MM.1S (cell line): ENCODE measurements at regions not wholly inside any gene's neighbourhood (a gene's known extent, or its start where the extent isn't known, plus 50 kb on each side); places are given as distances from the start of the nearest gene placed in this dataset.

Source experiments
- DNase-seq: peaks from one replicate; pipeline ENCODE4 v3.0.0-alpha.2; 2015
- H2AFZ ChIP-seq: fragments of 300-600 bp; sonication (generic); 2 replicates; pipeline ENCODE4 v1.6.0; 2016; ENCODE audit warnings: antibody characterized with exemption, low read length
- H3F3A ChIP-seq: fragments of 300-600 bp; sonication (generic); 2 replicates; pipeline ENCODE4 v1.6.1; 2016; ENCODE audit warnings: mild to moderate bottlenecking, antibody characterized with exemption, low read length, moderate library complexity, mixed read lengths; ENCODE audit not compliant: insufficient read depth
- H3K27ac ChIP-seq: fragments of 300-600 bp; sonication (generic); 2 replicates; pipeline ENCODE4 v1.5.1; 2016; ENCODE audit warnings: mild to moderate bottlenecking, low read length
- H3K27me3 ChIP-seq: fragments of 300-600 bp; sonication (generic); replicated peaks from 2 replicates; pipeline ENCODE4 v1.6.0; 2016; ENCODE audit warnings: low read length; ENCODE audit not compliant: insufficient read depth
- H3K36me3 ChIP-seq: fragments of 300-600 bp; sonication (generic); replicated peaks from 2 replicates; pipeline ENCODE4 v1.6.1; 2016; ENCODE audit warnings: mild to moderate bottlenecking, low read length, mixed read lengths; ENCODE audit not compliant: insufficient read depth
- H3K4me1 ChIP-seq: fragments of 300-600 bp; sonication (generic); 2 replicates; pipeline ENCODE4 v1.6.1; 2016; ENCODE audit warnings: low read length, mixed read lengths
- H3K4me2 ChIP-seq: fragments of 300-600 bp; sonication (generic); 2 replicates; pipeline ENCODE4 v1.6.0; 2016; ENCODE audit warnings: low read depth, low read length
- H3K4me3 ChIP-seq: fragments of 300-600 bp; sonication (generic); 2 replicates; pipeline ENCODE4 v1.5.1; 2016; ENCODE audit warnings: low read length, mixed read lengths
- H3K79me2 ChIP-seq: fragments of 300-600 bp; sonication (generic); 2 replicates; pipeline ENCODE4 v1.6.1; 2016; ENCODE audit warnings: mixed run types, low read length, mixed read lengths
- H3K9ac ChIP-seq: fragments of 300-600 bp; sonication (generic); 2 replicates; pipeline ENCODE4 v1.6.1; 2016; ENCODE audit warnings: low read length, mixed read lengths
- H3K9me2 ChIP-seq: fragments of 300-600 bp; sonication (generic); replicated peaks from 2 replicates; pipeline ENCODE4 v1.6.1; 2016; ENCODE audit warnings: mild to moderate bottlenecking, low read length, mixed read lengths; ENCODE audit not compliant: insufficient read depth
- H3K9me3 ChIP-seq: fragments of 300-600 bp; sonication (generic); replicated peaks from 2 replicates; pipeline ENCODE4 v1.6.1; 2016; ENCODE audit warnings: mild to moderate bottlenecking, low read length, mixed read lengths; ENCODE audit not compliant: insufficient read depth
- H4K20me1 ChIP-seq: fragments of 300-600 bp; sonication (generic); 2 replicates; pipeline ENCODE4 v1.6.1; 2016; ENCODE audit warnings: mild to moderate bottlenecking, low read length, moderate library complexity, mixed read lengths; ENCODE audit not compliant: insufficient read depth
- CTCF ChIP-seq: fragments of 300-600 bp; sonication (generic); IDR thresholded peaks from 2 replicates; pipeline ENCODE4 v1.5.1; 2016; ENCODE audit warnings: antibody characterized with exemption, low read length, mixed read lengths
- EZH2 ChIP-seq: fragments of 300-600 bp; sonication (generic); optimal IDR thresholded peaks from 2 replicates; pipeline ENCODE3; 2017; ENCODE audit warnings: low read depth, mild to moderate bottlenecking, antibody characterized with exemption, low read length, mixed read lengths
- EZH2phosphoT487 ChIP-seq: fragments of 300-600 bp; sonication (generic); IDR thresholded peaks from 2 replicates; pipeline ENCODE4 v1.6.1; 2018; ENCODE audit warnings: antibody characterized with exemption, low read length

GRCh38 chr3:113062705-113063104 lies 71.9 kb downstream of the GTPBP8 start:
- H3K27ac ChIP-seq: no peak overlapping the region
- no peaks in the 10 kb centered on the region for H3F3A ChIP-seq
- no peak overlapping the region for H3K4me2 ChIP-seq
- no peak overlapping the region for H3K9ac ChIP-seq
- H3K4me3 ChIP-seq: no peak overlapping the region
- H3K27me3 ChIP-seq: no peaks in the 10 kb centered on the region
- H2AFZ ChIP-seq: no peak overlapping the region
- H3K4me1 ChIP-seq: no peaks in the 10 kb centered on the region
- H3K9me2 ChIP-seq: no peaks in the 10 kb centered on the region
- no peaks in the 10 kb centered on the region for H3K36me3 ChIP-seq
- no peaks in the 10 kb centered on the region for H3K79me2 ChIP-seq
- no peak for DNase-seq
- H3K9me3 ChIP-seq: no peaks in the 10 kb centered on the region
- no peaks in the 10 kb centered on the region for H4K20me1 ChIP-seq
- TF ChIP-seq EZH2: no peak
- no peak for TF ChIP-seq CTCF
- TF ChIP-seq EZH2phosphoT487: no peak

GRCh38 chr3:113063126-113063894 lies 72.5 kb downstream of the GTPBP8 start:
- H3K27ac ChIP-seq: no peak overlapping the region
- H3K79me2 ChIP-seq: no peaks in the 10 kb centered on the region
- no peak overlapping the region for H2AFZ ChIP-seq
- TF ChIP-seq CTCF: no peak
- no peak for TF ChIP-seq EZH2phosphoT487
- TF ChIP-seq EZH2: no peak
- no peak overlapping the region for H3K4me3 ChIP-seq
- H3K36me3 ChIP-seq: no peaks in the 10 kb centered on the region
- no peak for DNase-seq
- no peaks in the 10 kb centered on the region for H3K27me3 ChIP-seq
- no peaks in the 10 kb centered on the region for H3K4me1 ChIP-seq
- H3K4me2 ChIP-seq: no peak overlapping the region
- no peak overlapping the region for H3K9ac ChIP-seq
- no peaks in the 10 kb centered on the region for H4K20me1 ChIP-seq
- H3F3A ChIP-seq: no peaks in the 10 kb centered on the region
- no peaks in the 10 kb centered on the region for H3K9me3 ChIP-seq
- H3K9me2 ChIP-seq: no peaks in the 10 kb centered on the region

- H3K4me2 ChIP-seq: no peak overlapping the region
- no peaks in the 10 kb centered on the region for H3K36me3 ChIP-seq
Measured at GRCh38 chr3:113064183-113064582, 73.4 kb downstream of the GTPBP8 start.

More at GRCh38 chr3:113064183-113064582, 73.4 kb downstream of the GTPBP8 start:
- H3K9ac ChIP-seq: no peak overlapping the region
- no peaks in the 10 kb centered on the region for H3K4me1 ChIP-seq
- no peaks in the 10 kb centered on the region for H3K9me3 ChIP-seq
- no peaks in the 10 kb centered on the region for H3K79me2 ChIP-seq
- no peak overlapping the region for H3K4me3 ChIP-seq
- no peaks in the 10 kb centered on the region for H3K9me2 ChIP-seq
- H3K27me3 ChIP-seq: no peaks in the 10 kb centered on the region
- H4K20me1 ChIP-seq: no peaks in the 10 kb centered on the region
- no peak overlapping the region for H3K27ac ChIP-seq
- no peak for DNase-seq
- TF ChIP-seq CTCF: no peak
- TF ChIP-seq EZH2phosphoT487: no peak
- TF ChIP-seq EZH2: no peak
- H3F3A ChIP-seq: no peaks in the 10 kb centered on the region
- H2AFZ ChIP-seq: no peak overlapping the region
